ENCODE measurements at regions not wholly inside any gene's neighbourhood (a gene's known extent, or its start where the extent isn't known, plus 50 kb on each side); places are given as distances from the start of the nearest gene placed in this dataset.
"Not testable (repeated sequence)": the region's sequence is repeated elsewhere in the genome, so short reads cannot be mapped to it uniquely, and the experiment has no call there.

DNA sequence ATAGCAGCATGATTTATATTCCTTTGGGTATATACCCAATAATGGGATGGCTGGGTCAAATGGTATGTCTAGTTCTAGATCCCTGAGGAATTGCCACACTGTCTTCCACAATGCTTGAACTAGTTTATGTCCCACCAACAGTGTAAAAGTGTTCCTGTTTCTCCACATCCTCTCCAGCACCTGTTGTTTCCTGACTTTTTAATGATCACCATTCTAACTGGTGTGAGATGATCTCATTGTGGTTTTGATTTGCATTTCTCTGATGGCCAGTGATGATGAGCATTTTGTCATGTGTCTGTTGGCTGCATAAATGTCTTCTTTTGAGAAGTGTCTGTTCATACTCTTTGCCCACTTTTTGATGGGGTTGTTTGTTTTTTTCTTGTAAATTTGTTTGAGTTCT lies 54.0 kb upstream of the GPR89A start:
- DNase-seq (ENCODE audit: extremely low spot score); POLR2A ChIA-PET; CTCF ChIA-PET: not testable (repeated sequence)

DNA sequence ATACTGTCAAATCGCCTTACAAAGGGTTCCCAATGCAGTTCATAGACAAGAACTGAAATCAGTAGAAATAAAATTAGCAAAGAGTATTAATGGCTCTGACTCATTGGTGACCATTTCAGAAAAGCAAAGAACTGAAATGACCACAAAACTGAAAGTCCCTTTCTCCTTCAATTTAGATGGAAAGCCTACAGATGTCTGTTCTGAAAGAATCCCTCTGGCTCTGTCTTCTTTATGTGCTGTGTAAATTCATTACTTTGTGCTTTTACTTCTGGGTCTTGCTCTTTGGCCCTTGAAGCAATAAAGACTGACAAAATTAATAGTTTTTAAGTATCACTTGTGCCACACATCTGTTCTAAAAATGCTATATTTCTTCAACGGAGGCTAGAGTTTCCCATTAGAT lies 62.7 kb upstream of the GPR89A start:
- no peak for TF ChIP-seq HDGF (IDR thresholded peaks at IDR 0.05; ENCODE audit: borderline replicate concordance)
- no peak for TF ChIP-seq SUZ12 (IDR thresholded peaks at IDR 0.05)
- no peak for TF ChIP-seq CTBP1 (IDR thresholded peaks at IDR 0.05; ENCODE audit: borderline replicate concordance)
- TF ChIP-seq L3MBTL2 (conservative IDR thresholded peaks at IDR 0.05), result no peak
- no peak for TF ChIP-seq LEF1 (IDR thresholded peaks at IDR 0.05; ENCODE audit: borderline replicate concordance)
- no peak for TF ChIP-seq BHLHE40 (IDR thresholded peaks at IDR 0.05; ENCODE audit: borderline replicate concordance)
- TF ChIP-seq FOXK2 (IDR thresholded peaks at IDR 0.05), result no peak
- TF ChIP-seq FOXM1 (IDR thresholded peaks at IDR 0.05; ENCODE audit: borderline replicate concordance), result no peak
- no peak for TF ChIP-seq NFRKB (IDR thresholded peaks at IDR 0.05)
- TF ChIP-seq TARDBP (IDR thresholded peaks at IDR 0.05), result no peak
- TF ChIP-seq SP1 (IDR thresholded peaks at IDR 0.05), result no peak
- no peak for TF ChIP-seq FOXA1 (IDR thresholded peaks at IDR 0.05)
- no peak for TF ChIP-seq ARNT (IDR thresholded peaks at IDR 0.05)
- TF ChIP-seq ELF4 (IDR thresholded peaks at IDR 0.05), result no peak
- TF ChIP-seq PKNOX1 (IDR thresholded peaks at IDR 0.05), result no peak
- DNase-seq (ENCODE audit: extremely low spot score), result no peak
- ChIA-PET POLR2A (no interaction called here), CTCF (no interaction called here)

GRCh38 chr1:145541685-145542084 lies 66.1 kb upstream of the GPR89A start:
- TF ChIP-seq PKNOX1 (IDR thresholded peaks at IDR 0.05), result peak; percentile 66
- CTCF ChIA-PET; DNase-seq (ENCODE audit: extremely low spot score); POLR2A ChIA-PET: not testable (repeated sequence)

DNA sequence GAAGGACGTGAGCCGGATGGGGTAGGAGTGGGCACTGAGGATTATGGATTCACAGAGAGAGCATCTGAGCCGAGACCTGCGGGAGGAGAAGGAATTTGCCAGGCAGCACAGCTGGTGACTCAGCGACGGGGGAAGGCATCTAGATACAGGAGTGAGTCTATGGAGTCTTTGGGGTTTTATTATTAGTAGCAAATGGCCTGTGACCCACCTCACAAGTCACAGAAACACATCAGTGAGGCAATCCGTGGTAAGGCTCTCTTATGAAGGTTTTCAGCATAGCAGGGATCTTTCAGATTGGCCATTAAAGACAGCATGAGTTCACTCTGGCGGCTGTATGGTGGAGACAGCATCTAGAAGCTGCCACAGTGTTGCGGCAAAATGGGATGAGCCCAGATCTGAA lies 66.5 kb upstream of the GPR89A start:
- CTCF ChIA-PET; DNase-seq (ENCODE audit: extremely low spot score); POLR2A ChIA-PET: not testable (repeated sequence)

GRCh38 chr1:145538118-145538882 lies 69.5 kb upstream of the GPR89A start:
- POLR2A ChIA-PET, CTCF ChIA-PET: not testable (repeated sequence)

DNA sequence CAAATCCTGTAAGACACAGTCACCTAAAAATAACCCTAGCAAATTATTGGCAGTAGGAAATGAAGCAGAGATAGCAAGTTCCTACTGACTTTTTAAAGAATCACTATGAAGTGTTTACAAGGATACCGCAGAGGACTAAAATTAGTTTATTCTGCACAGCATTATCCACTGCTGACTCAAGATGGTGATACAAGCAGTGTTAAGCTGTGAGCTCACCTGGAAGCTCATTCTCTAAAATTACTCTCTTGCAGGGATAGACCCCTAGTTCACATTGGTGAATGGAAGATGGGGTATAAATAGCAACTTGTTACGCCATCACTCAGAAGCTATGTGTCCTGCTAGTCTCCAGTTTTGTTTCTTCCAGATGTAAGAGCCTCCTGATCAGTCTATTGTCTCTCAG lies 70.8 kb upstream of the GPR89A start:
- POLR2A ChIA-PET; CTCF ChIA-PET; DNase-seq (ENCODE audit: extremely low spot score): not testable (repeated sequence)

More at GRCh38 chr1:145538118-145538882, 69.5 kb upstream of the GPR89A start:
- DNase-seq (ENCODE audit: extremely low spot score), result not testable (repeated sequence)

- DNase-seq (ENCODE audit: extremely low spot score); CTCF ChIA-PET; POLR2A ChIA-PET: not testable (repeated sequence)
Measured at GRCh38 chr1:145535461-145535860, 72.3 kb upstream of the GPR89A start.

- CTCF ChIA-PET; POLR2A ChIA-PET; DNase-seq (ENCODE audit: extremely low spot score): not testable (repeated sequence)
Measured at GRCh38 chr1:145528068-145528564, 79.7 kb upstream of the GPR89A start.

- POLR2A ChIA-PET; CTCF ChIA-PET; DNase-seq (ENCODE audit: extremely low spot score): not testable (repeated sequence)
Measured at GRCh38 chr1:145520159-145520558, 87.6 kb upstream of the GPR89A start.

GRCh38 chr1:145519302-145519701 lies 88.5 kb upstream of the GPR89A start:
- DNase-seq (ENCODE audit: extremely low spot score); CTCF ChIA-PET; POLR2A ChIA-PET: not testable (repeated sequence)

DNA sequence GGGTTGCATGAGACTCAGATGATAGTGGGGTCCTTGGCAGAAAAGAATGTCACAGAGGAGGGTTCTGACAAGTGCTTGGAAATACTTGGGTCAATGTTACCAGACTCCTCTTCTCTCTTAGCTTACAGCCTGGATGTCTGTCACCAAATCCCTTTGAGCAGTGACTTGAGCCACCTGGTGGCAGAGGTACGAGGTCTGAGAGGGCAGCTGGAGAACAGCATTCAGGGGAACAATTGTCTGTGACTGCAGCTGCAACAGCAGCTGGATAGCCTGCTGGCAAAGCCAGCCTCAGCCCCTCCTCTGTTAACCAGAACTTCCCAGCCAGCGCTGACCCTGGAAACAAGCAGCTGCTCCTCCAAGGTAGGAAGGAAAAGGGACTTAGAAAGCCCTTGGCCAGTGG lies 87.6 kb upstream of the NBPF20 start:
- DNase-seq (ENCODE audit: extremely low spot score); POLR2A ChIA-PET; CTCF ChIA-PET: not testable (repeated sequence)

DNA sequence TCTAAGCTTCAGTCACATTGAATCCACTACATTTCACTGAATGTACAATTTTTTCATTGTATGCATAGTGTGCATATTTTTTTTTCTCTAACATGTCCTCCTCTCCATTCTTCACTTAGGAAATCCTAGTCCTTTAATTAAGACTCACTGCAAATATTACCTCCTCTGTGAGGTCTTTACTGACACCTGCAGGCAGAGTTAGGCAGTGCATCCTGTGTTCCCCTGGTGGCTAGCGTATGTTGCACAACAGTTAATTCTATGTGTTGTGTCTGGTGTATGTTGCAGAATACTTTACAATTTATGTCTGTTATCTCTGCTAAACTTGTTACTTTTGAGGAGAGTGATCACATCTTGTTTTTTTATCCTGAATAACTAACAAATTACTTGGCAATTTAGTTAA lies 82.7 kb upstream of the NBPF20 start:
- CTCF ChIA-PET; POLR2A ChIA-PET; DNase-seq (ENCODE audit: extremely low spot score): not testable (repeated sequence)

DNA sequence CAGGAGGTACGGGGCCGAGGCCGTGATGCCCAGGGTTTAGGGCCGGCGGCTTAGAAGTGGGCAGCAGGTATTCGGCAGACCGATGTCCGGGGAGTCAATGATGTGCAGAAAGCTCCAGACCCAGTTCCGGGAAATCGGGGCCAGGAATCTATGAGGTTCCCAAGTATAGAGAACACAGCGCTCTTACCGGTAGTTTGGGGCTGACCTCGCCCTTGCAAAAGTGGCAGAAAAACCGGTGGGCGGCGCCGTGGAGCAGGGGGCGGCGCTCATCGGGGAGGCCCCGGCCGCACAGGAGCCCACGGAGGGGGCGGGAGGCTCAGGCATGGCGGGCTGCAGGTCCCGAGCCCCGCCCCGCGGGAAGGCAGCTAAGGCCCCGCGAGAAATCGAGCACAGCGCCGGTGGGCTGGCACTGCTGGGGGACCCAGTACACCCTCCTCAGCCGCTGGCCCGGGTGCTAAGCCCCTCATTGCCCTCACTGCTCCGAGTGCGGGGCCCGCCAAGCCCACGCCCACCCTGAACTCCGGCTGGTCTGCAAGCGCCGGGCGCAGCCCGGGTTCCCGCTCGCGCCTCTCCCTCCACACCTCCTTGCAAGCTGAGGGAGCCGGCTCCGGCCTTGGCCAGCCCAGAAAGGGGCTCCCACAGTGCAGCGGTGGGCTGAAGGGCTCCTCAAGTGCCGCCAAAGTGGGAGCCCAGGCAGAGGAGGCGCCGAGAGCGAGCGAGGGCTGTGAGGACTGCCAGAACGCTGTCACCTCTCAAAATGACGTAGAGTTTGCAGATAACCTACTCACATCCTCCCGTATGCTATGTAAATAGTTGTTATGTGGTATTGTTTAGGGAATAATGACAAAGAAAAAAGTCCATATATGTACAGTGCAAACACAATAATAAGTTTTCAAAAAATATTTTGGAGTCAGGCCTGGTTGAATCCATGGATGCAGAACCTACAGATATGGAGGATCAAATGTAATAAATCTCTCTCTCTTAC lies 80.6 kb upstream of the NBPF20 start:
- CTCF ChIA-PET; DNase-seq (ENCODE audit: extremely low spot score); POLR2A ChIA-PET: not testable (repeated sequence)

DNA sequence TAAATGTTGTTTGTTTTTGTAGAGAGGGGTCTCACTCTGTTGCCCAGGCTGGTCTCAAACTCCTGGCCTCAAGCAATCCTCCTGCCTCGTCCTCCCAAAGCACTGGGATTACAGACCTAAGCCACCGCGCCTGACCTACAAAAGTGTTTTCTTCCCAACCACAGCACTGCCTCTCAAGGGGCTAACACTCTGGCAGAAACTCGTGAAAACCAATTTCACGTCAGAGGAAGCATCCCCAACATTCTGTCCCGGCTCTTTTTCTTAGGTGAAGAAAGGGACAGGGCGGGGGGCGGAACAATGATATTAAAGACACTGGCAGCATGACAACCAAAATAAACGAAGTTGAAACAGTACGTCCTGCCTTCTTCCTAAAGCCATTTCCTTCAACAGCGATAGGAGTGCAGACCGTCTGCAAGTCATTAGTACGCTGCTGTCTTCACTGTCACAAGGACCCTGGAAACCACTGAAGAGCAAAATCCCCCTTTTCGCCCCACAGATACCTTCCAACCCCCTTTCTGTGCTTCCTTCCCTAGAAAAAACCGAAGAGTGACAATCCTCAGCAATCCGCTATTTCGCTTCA lies 79.5 kb upstream of the NBPF20 start:
- POLR2A ChIA-PET; CTCF ChIA-PET; DNase-seq (ENCODE audit: extremely low spot score): not testable (repeated sequence)

All from HEK293T (cell line).